Renal pelvis (tissue), 1 donor: ENCODE measurements at regions not wholly inside any gene's neighbourhood (a gene's known extent, or its start where the extent isn't known, plus 50 kb on each side); places are given as distances from the start of the nearest gene placed in this dataset.

Source experiments
- DNase-seq: peaks from one replicate; pipeline ENCODE4 v3.0.0-alpha.2; 2013

GRCh38 chr6:16078064-16078463, 50.8 kb upstream of the MYLIP start:
- no peak for DNase-seq

GRCh38 chr6:16069671-16070070, 59.2 kb upstream of the MYLIP start:
- no peak for DNase-seq

GRCh38 chr6:16069222-16069621, 59.7 kb upstream of the MYLIP start:
- DNase-seq, result no peak

- DNase-seq, result no peak
Measured at GRCh38 chr6:16067568-16067967, 61.3 kb upstream of the MYLIP start.

- DNase-seq, result no peak
Measured at GRCh38 chr6:16064671-16065072, 64.2 kb upstream of the MYLIP start.

- DNase-seq, result no peak
Measured at GRCh38 chr6:16063580-16063979, 65.3 kb upstream of the MYLIP start.

- no peak for DNase-seq
Measured at GRCh38 chr6:16061818-16062217, 67.1 kb upstream of the MYLIP start.

GRCh38 chr6:16060039-16060438, 68.8 kb upstream of the MYLIP start:
- DNase-seq, result no peak

GRCh38 chr6:16059496-16059895, 69.4 kb upstream of the MYLIP start:
- DNase-seq, result no peak

GRCh38 chr6:16058929-16059345, 69.9 kb upstream of the MYLIP start:
- no peak for DNase-seq

- no peak for DNase-seq
Measured at GRCh38 chr6:16058201-16058928, 70.5 kb upstream of the MYLIP start.

- DNase-seq, result no peak
Measured at GRCh38 chr6:16057446-16057845, 71.4 kb upstream of the MYLIP start.

GRCh38 chr6:16056263-16056870, 72.5 kb upstream of the MYLIP start:
- no peak for DNase-seq

GRCh38 chr6:16055852-16056251, 73.0 kb upstream of the MYLIP start:
- no peak for DNase-seq

- no peak for DNase-seq
Measured at GRCh38 chr6:16049168-16049567, 79.7 kb upstream of the MYLIP start.

- DNase-seq, result no peak
Measured at GRCh38 chr6:16048221-16048620, 80.7 kb upstream of the MYLIP start.

- DNase-seq, result no peak
Measured at GRCh38 chr6:16047435-16047990, 81.4 kb upstream of the MYLIP start.

GRCh38 chr6:16045238-16045637, 83.6 kb upstream of the MYLIP start:
- DNase-seq, result no peak

GRCh38 chr6:16044211-16044643, 84.7 kb upstream of the MYLIP start:
- no peak for DNase-seq

- no peak for DNase-seq
Measured at GRCh38 chr6:16043171-16044135, 85.4 kb upstream of the MYLIP start.

- DNase-seq, result no peak
Measured at GRCh38 chr6:16042751-16043150, 86.1 kb upstream of the MYLIP start.

- DNase-seq, result no peak
Measured at GRCh38 chr6:16041327-16041726, 87.6 kb upstream of the MYLIP start.
